ENCODE measurements at regions not wholly inside any gene's neighbourhood (a gene's known extent, or its start where the extent isn't known, plus 50 kb on each side); places are given as distances from the start of the nearest gene placed in this dataset. TPM values are rescaled to one million over a fixed set of nuclear protein-coding genes. Genes with fewer than 3 reads are reported as not detected.

Small RNA genes lying in the stretch of these regions (small RNA-seq; reads per million reads assigned to genes)
- gene AL513210.1: not detected

Measured in hematopoietic multipotent progenitor cell (in vitro differentiated cells).